Neural crest cell (in vitro differentiated cells): ENCODE measurements at regions not wholly inside any gene's neighbourhood (a gene's known extent, or its start where the extent isn't known, plus 50 kb on each side); places are given as distances from the start of the nearest gene placed in this dataset.

Experiments
- DNase-seq: peaks from one replicate; pipeline ENCODE4 v3.0.0; 2021; ENCODE audit warnings: low read depth, mixed read lengths, low spot score
- H3K27ac Mint-ChIP-seq: one replicate; pipeline ENCODE4 v1.8.0; 2021; ENCODE audit warnings: mild to moderate bottlenecking, mixed read lengths; ENCODE audit not compliant: unreplicated experiment
- H3K27me3 Mint-ChIP-seq: 2 replicates; pipeline ENCODE4 v1.8.0; 2021; ENCODE audit warnings: low read depth, mild to moderate bottlenecking, mixed read lengths
- H3K36me3 Mint-ChIP-seq: 2 replicates; pipeline ENCODE4 v1.8.0; 2021; ENCODE audit warnings: low read depth, mild to moderate bottlenecking, mixed read lengths
- H3K4me1 Mint-ChIP-seq: 2 replicates; pipeline ENCODE4 v1.8.0; 2021; ENCODE audit warnings: mixed read lengths
- H3K4me3 Mint-ChIP-seq: one replicate; pipeline ENCODE4 v1.8.0; 2021; ENCODE audit warnings: mild to moderate bottlenecking, mixed read lengths
- H3K9me3 Mint-ChIP-seq: 2 replicates; pipeline ENCODE4 v1.8.0; 2021; ENCODE audit warnings: mixed read lengths
- CTCF ChIP-seq: fragments of 200-600 bp; sonication (generic); conservative IDR thresholded peaks from 2 replicates; pipeline ENCODE4 v1.5.0; 2021; ENCODE audit warnings: antibody characterized with exemption, mild to moderate bottlenecking

- Mint-ChIP-seq H3K27ac (no peak overlapping the region), H3K9me3 (peaks cover 14% of the 10 kb centered on the region)
These were observed 361.8 kb downstream of the KCNRG start for GRCh38 chr13:50376895-50377575.

GRCh38 chr13:50377726-50378270, 362.6 kb downstream of the KCNRG start:
- Mint-ChIP-seq H3K27me3 (no peaks in the 10 kb centered on the region), H3K36me3 (peaks cover 8% of the 10 kb centered on the region), H3K4me3 (no peak overlapping the region), H3K4me1 (peaks cover 17% of the 10 kb centered on the region), H3K27ac (no peak overlapping the region), H3K9me3 (peaks cover 15% of the 10 kb centered on the region)
- no peak for DNase-seq
- no peak for TF ChIP-seq CTCF

More at GRCh38 chr13:50376895-50377575, 361.8 kb downstream of the KCNRG start:
- no peaks in the 10 kb centered on the region for H3K27me3 Mint-ChIP-seq
- H3K4me1 Mint-ChIP-seq: peaks cover 17% of the 10 kb centered on the region
- DNase-seq: no peak
- TF ChIP-seq CTCF: no peak
- H3K36me3 Mint-ChIP-seq: peaks cover 8% of the 10 kb centered on the region
- H3K4me3 Mint-ChIP-seq: no peak overlapping the region

- H3K4me1 Mint-ChIP-seq: peaks cover 17% of the 10 kb centered on the region
- peaks cover 15% of the 10 kb centered on the region for H3K9me3 Mint-ChIP-seq
- peaks cover 10% of the 10 kb centered on the region for H3K36me3 Mint-ChIP-seq
- no peaks in the 10 kb centered on the region for H3K27me3 Mint-ChIP-seq
- TF ChIP-seq CTCF: no peak
- H3K27ac Mint-ChIP-seq: no peak overlapping the region
- no peak for DNase-seq
- no peak overlapping the region for H3K4me3 Mint-ChIP-seq
These were observed 363.3 kb downstream of the KCNRG start for GRCh38 chr13:50378509-50379044.

DNA sequence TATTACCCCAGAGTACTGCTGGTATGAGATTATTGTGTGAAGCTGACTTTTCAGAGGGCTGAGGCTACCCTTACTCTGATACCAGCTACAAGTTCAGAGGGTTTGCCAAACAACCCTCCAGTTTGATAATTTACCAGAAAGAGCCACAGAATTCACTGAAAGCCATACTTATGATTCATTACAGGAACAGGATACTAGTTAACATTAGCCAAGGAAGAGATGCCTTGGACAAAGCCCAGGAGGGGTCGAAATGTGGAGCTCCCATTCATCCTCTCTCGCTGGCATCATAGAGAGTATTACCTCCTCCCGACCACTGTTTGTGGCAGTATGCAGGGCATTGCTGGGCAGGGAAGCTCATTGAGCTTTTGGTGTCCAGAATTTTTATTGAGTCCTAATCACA, 364.3 kb downstream of the KCNRG start:
- Mint-ChIP-seq H3K27ac (no peak overlapping the region), H3K9me3 (peaks cover 15% of the 10 kb centered on the region), H3K36me3 (peaks cover 10% of the 10 kb centered on the region), H3K4me1 (peaks cover 17% of the 10 kb centered on the region), H3K27me3 (no peaks in the 10 kb centered on the region), H3K4me3 (no peak overlapping the region)
- TF ChIP-seq CTCF: no peak
- no peak for DNase-seq

DNA sequence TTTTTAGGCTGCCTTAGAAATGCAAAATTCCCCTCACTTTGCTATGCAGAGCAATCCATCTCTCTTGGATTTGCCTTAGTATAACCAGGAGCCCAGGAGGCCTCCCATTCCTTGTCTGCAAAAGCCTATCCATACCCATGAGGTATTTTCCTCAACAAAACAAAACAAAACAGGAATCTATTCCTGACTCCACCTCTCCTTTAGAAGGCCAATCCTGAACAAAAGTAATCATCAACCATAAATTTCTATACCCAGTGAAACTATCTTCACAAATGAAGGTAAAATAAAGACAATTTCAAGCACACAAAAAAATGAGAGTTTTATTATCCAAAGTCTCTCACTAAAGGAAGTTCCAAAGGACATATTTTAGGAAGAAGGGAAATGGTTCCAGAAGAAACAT, 365.7 kb downstream of the KCNRG start:
- Mint-ChIP-seq H3K27ac (no peak overlapping the region), H3K27me3 (no peaks in the 10 kb centered on the region), H3K4me1 (peaks cover 13% of the 10 kb centered on the region), H3K9me3 (peaks cover 15% of the 10 kb centered on the region), H3K36me3 (peaks cover 10% of the 10 kb centered on the region), H3K4me3 (no peak overlapping the region)
- no peak for TF ChIP-seq CTCF
- no peak for DNase-seq
